Mucosa of rectum (tissue), 2 donors: ENCODE measurements at regions not wholly inside any gene's neighbourhood (a gene's known extent, or its start where the extent isn't known, plus 50 kb on each side); places are given as distances from the start of the nearest gene placed in this dataset.

Experiments used
- H3K27ac ChIP-seq, 2 donors: one replicate each; pipeline ENCODE4 v1.7.0; 2013; ENCODE audit warnings: inconsistent platforms in 2 of 2, low read depth in 2 of 2, low read length in 2 of 2
- H3K27me3 ChIP-seq, 2 donors: one replicate each; pipeline ENCODE4 v1.7.0; 2013; ENCODE audit warnings: low read length in 2 of 2; ENCODE audit not compliant: control insufficient read depth in 2 of 2, insufficient read depth in 2 of 2
- H3K36me3 ChIP-seq, 2 donors: one replicate each; pipeline ENCODE4 v1.7.0; 2013; ENCODE audit warnings: low read length in 2 of 2; ENCODE audit not compliant: control insufficient read depth in 2 of 2, insufficient read depth in 2 of 2
- H3K4me1 ChIP-seq, 2 donors: one replicate each; pipeline ENCODE4 v1.7.0; 2013; ENCODE audit warnings: low read length in 2 of 2, mild to moderate bottlenecking in 1 of 2; ENCODE audit not compliant: control insufficient read depth in 2 of 2, insufficient read depth in 2 of 2
- H3K4me3 ChIP-seq, 2 donors: one replicate each; pipeline ENCODE4 v1.7.0; 2013; ENCODE audit warnings: low read length in 2 of 2
- H3K9ac ChIP-seq, 2 donors: one replicate each; pipeline ENCODE4 v1.7.0; 2013; ENCODE audit warnings: low read length in 2 of 2, low read depth in 1 of 2, mild to moderate bottlenecking in 1 of 2
- H3K9me3 ChIP-seq, 2 donors: one replicate each; pipeline ENCODE4 v1.7.0; 2013; ENCODE audit warnings: low read length in 2 of 2; ENCODE audit not compliant: control insufficient read depth in 2 of 2
- donor health status: healthy.
- donor health status: Normal muscosa, but diverticular disease.

- H3K4me1 ChIP-seq: no peaks in the 10 kb centered on the region
- H3K9me3 ChIP-seq: no peaks in the 10 kb centered on the region
- no peaks in the 10 kb centered on the region for H3K27me3 ChIP-seq
- H3K4me3 ChIP-seq: no peak overlapping the region
- no peak overlapping the region for H3K27ac ChIP-seq
- H3K36me3 ChIP-seq: no peaks in the 10 kb centered on the region
- no peak overlapping the region for H3K9ac ChIP-seq
Measured at GRCh38 chr14:84532016-84532415, 997.9 kb upstream of the FLRT2 start.

DNA sequence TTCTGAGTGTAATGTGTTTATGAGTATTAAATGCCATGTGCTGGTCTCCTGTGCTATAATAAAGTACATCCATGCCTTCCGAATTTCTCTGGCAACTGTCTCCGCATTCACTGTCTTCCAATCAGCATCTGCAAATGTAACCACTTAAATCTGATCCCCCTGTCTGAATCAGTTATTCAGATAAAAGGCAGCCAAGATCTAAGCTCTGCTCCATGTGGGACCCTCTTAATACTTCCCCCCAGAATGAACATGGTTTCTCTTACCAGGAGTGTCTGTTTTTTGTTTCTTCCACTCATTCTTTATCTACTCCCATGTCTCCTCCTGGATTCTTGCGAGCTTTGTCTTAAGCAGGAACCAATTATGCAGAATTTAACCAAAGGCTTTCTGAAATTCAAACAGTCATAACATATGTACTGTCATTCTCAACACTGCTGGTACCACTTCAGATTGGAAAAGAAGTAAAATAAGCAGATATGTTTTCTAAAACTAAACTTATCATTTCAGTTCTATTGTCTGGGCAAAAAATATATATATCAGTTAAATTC, 996.7 kb upstream of the FLRT2 start:
- H3K4me1 ChIP-seq: no peaks in the 10 kb centered on the region
- H3K9me3 ChIP-seq: no peaks in the 10 kb centered on the region

GRCh38 chr14:84533791-84534190, 996.2 kb upstream of the FLRT2 start:
- Histone ChIP-seq H3K27me3 (no peaks in the 10 kb centered on the region), H3K27ac (no peak overlapping the region), H3K36me3 (no peaks in the 10 kb centered on the region), H3K4me3 (no peak overlapping the region), H3K9me3 (no peaks in the 10 kb centered on the region), H3K4me1 (no peaks in the 10 kb centered on the region), H3K9ac (no peak overlapping the region)

More for the DNA sequence above, 996.7 kb upstream of the FLRT2 start:
- H3K27me3 ChIP-seq: no peaks in the 10 kb centered on the region
- no peaks in the 10 kb centered on the region for H3K36me3 ChIP-seq
- no peak overlapping the region for H3K4me3 ChIP-seq
- no peak overlapping the region for H3K27ac ChIP-seq
- no peak overlapping the region for H3K9ac ChIP-seq

GRCh38 chr14:84535484-84535883, 994.5 kb upstream of the FLRT2 start:
- Histone ChIP-seq H3K27ac (no peak overlapping the region), H3K9me3 (no peaks in the 10 kb centered on the region), H3K36me3 (no peaks in the 10 kb centered on the region), H3K4me3 (no peak overlapping the region), H3K9ac (no peak overlapping the region), H3K27me3 (no peaks in the 10 kb centered on the region), H3K4me1 (no peaks in the 10 kb centered on the region)

GRCh38 chr14:84535976-84536375, 994.0 kb upstream of the FLRT2 start:
- Histone ChIP-seq H3K4me3 (no peak overlapping the region), H3K27me3 (no peaks in the 10 kb centered on the region), H3K9ac (no peak overlapping the region), H3K27ac (no peak overlapping the region), H3K36me3 (no peaks in the 10 kb centered on the region), H3K4me1 (no peaks in the 10 kb centered on the region), H3K9me3 (no peaks in the 10 kb centered on the region)

DNA sequence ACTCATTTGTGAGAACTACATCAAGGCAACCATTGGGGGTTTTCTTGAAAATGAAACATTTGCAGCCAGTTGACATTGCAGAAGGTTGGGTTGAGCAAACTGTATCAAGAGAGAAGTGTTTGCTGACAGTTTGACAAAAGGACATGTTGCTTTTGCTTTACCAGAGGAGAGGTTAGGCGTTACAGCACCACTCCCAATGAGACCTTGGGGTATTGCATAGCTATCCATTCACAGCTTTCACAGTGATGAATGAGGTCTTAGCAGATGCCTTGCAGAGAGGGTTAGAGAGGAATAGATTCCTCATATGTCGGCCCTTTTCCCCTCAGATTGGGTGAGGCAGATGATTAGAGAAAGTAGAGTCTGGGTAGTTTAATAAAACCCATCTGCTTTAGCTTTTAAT, 988.9 kb upstream of the FLRT2 start:
- H3K9ac ChIP-seq: no peak overlapping the region
- H3K27me3 ChIP-seq: no peaks in the 10 kb centered on the region
- no peaks in the 10 kb centered on the region for H3K36me3 ChIP-seq
- H3K27ac ChIP-seq: no peak overlapping the region
- no peaks in the 10 kb centered on the region for H3K4me1 ChIP-seq
- peaks cover 0 to 2% of the 10 kb centered on the region in 2 donors for H3K9me3 ChIP-seq
- no peak overlapping the region for H3K4me3 ChIP-seq

DNA sequence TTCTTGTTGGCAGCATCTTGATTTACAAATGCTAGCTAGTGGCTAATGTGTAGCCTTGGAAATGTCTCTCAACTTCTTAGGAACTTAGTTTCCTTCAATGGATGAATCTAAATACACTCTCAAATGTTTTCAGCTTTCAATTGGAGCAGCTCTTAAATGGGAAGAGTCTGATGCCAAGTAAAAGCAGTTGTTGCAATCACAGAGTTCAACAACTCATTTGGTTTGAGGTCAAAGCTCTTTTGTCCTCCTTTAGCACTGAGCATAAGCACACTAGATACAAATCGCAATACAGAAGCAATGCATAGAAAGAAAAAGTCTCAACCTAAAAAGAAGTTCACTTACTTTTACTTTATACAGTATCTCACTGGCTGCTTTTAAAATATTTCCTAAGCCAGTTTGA, 986.1 kb upstream of the FLRT2 start:
- H3K36me3 ChIP-seq: no peaks in the 10 kb centered on the region
- no peaks in the 10 kb centered on the region for H3K4me1 ChIP-seq
- no peaks in the 10 kb centered on the region for H3K27me3 ChIP-seq
- H3K27ac ChIP-seq: no peak overlapping the region
- peaks cover 0 to 2% of the 10 kb centered on the region in 2 donors for H3K9me3 ChIP-seq
- no peak overlapping the region for H3K9ac ChIP-seq
- H3K4me3 ChIP-seq: no peak overlapping the region

DNA sequence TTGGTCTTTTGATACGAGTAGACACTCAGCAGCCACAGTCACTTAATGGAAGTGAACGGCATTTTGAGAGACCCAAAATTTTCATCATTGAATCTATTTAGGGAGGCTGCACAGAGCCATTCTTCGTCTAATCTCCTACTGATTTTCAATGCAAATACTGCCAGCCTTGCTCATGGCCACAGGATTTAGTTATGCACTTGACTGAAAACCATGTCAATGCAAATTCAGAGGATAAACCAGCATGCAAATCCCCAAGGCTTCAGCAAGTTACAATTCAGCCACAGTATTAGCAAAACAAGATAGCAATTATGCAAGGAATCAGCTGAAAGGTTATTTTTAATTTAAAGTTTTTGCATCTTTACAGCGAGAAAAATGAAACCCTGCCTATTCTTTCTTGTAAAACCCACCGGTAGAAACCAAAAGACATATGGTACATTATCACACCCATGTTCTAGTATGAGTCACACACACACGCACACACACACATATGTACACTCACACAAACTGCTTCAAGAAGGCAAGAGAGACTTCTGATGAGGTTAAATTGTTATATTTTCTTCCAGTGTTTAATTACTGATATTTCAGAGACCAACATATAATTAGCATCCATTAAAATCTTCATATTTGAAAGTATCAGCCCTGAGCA, 985.3 kb upstream of the FLRT2 start:
- H3K9ac ChIP-seq: no peak overlapping the region
- H3K9me3 ChIP-seq: peaks cover 0 to 2% of the 10 kb centered on the region in 2 donors
- H3K36me3 ChIP-seq: no peaks in the 10 kb centered on the region
- H3K27me3 ChIP-seq: no peaks in the 10 kb centered on the region
- H3K4me1 ChIP-seq: no peaks in the 10 kb centered on the region
- H3K4me3 ChIP-seq: no peak overlapping the region
- H3K27ac ChIP-seq: no peak overlapping the region

DNA sequence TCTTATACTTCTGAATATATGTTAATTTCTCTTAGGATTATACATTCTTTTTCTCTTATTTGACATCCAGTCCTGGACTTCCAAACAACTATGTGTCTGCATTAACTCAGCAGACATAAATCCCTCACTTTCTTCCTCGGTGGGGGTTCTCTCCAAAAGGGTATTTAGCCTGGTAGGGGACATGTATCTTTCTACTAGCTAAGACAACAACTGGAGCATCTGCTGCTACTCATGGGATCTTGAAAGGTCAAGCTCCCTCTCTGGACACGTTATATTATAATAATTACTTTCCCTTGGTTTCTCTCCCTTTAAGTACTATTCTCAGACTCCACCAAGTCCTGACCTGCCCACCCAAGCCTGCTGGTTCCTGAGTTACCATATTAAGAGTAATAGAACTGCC, 983.7 kb upstream of the FLRT2 start:
- Histone ChIP-seq H3K4me1 (no peaks in the 10 kb centered on the region), H3K27me3 (no peaks in the 10 kb centered on the region), H3K9me3 (peaks cover 0 to 2% of the 10 kb centered on the region in 2 donors), H3K27ac (no peak overlapping the region), H3K4me3 (no peak overlapping the region), H3K36me3 (no peaks in the 10 kb centered on the region), H3K9ac (no peak overlapping the region)

DNA sequence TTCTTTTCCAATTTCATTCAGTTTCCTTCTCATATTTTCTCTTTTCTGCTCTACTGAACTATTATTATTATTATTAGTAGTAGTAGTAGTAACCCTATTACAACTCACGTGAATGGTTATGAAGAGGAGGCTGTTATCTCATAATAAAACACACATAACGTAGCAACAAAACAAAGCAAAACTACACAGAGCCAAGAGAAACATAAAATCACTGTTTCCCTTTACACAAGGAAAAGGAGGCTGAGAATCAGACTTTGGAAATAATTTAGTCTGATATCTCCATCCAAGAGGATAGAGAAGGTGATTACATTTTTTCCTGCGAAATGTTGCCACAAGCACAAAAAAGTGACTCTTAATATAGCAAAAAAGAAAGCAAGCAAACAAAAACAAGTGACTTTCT, 975.8 kb upstream of the FLRT2 start:
- no peaks in the 10 kb centered on the region for H3K36me3 ChIP-seq
- H3K27ac ChIP-seq: no peak overlapping the region
- no peak overlapping the region for H3K9ac ChIP-seq
- no peaks in the 10 kb centered on the region for H3K27me3 ChIP-seq
- no peaks in the 10 kb centered on the region for H3K4me1 ChIP-seq
- H3K9me3 ChIP-seq: peaks cover 0 to 8% of the 10 kb centered on the region in 2 donors
- no peak overlapping the region for H3K4me3 ChIP-seq
